ENCODE measurements at regions not wholly inside any gene's neighbourhood (a gene's known extent, or its start where the extent isn't known, plus 50 kb on each side); places are given as distances from the start of the nearest gene placed in this dataset.

GRCh38 chr14:85288041-85288440 lies 241.9 kb upstream of the FLRT2 start (continued):
- TF ChIP-seq ATF2 (CRISPR knock-in tag; IDR thresholded peaks at IDR 0.05; ENCODE audit: borderline replicate concordance, low read depth) (no peak), EMX1 (CRISPR knock-in tag; IDR thresholded peaks at IDR 0.05) (no peak), GRHL2 (CRISPR knock-in tag; IDR thresholded peaks at IDR 0.05; ENCODE audit: insufficient replicate concordance, severe bottlenecking) (no peak), ZNF425 (CRISPR knock-in tag; conservative IDR thresholded peaks at IDR 0.05) (no peak), TP53 (CRISPR knock-in tag; IDR thresholded peaks at IDR 0.05) (no peak), NFE2L1 (CRISPR knock-in tag; IDR thresholded peaks at IDR 0.05) (no peak), RORB (CRISPR knock-in tag; IDR thresholded peaks at IDR 0.05) (no peak), ZBTB43 (CRISPR knock-in tag; IDR thresholded peaks at IDR 0.05) (no peak), ZMAT4 (CRISPR knock-in tag; IDR thresholded peaks at IDR 0.05) (no peak), ZNF263 (CRISPR knock-in tag; IDR thresholded peaks at IDR 0.05; ENCODE audit: low read depth) (no peak), ZBTB21 (CRISPR knock-in tag; IDR thresholded peaks at IDR 0.05; ENCODE audit: borderline replicate concordance) (no peak), SOX15 (CRISPR knock-in tag; IDR thresholded peaks at IDR 0.05) (no peak), PREB (CRISPR knock-in tag; IDR thresholded peaks at IDR 0.05; ENCODE audit: borderline replicate concordance) (no peak), CBFB (CRISPR knock-in tag; IDR thresholded peaks at IDR 0.05; ENCODE audit: low read depth) (no peak), NFYB (CRISPR knock-in tag; conservative IDR thresholded peaks at IDR 0.05; ENCODE audit: low read depth) (no peak)

- no peak for ATAC-seq
- Mint-ChIP-seq H3K36me3 (no peaks in the 10 kb centered on the region), H3K4me3 (no peak overlapping the region), H3K27ac (no peak overlapping the region), H3K27me3 (ENCODE audit: low read depth) (no peaks in the 10 kb centered on the region), H3K9me3 (peaks cover 15% of the 10 kb centered on the region), H3K4me1 (no peaks in the 10 kb centered on the region)
- no peak for DNase-seq (ENCODE audit: low spot score)
- CTCF ChIA-PET: no interaction called here
- TF ChIP-seq ETV6 (CRISPR knock-in tag; IDR thresholded peaks at IDR 0.05) (no peak), CREB1 (CRISPR knock-in tag; IDR thresholded peaks at IDR 0.05) (no peak), NFYB (CRISPR knock-in tag; conservative IDR thresholded peaks at IDR 0.05; ENCODE audit: low read depth) (no peak), RORB (CRISPR knock-in tag; IDR thresholded peaks at IDR 0.05) (no peak), MLX (CRISPR knock-in tag; IDR thresholded peaks at IDR 0.05) (no peak), NR2C2 (CRISPR knock-in tag; IDR thresholded peaks at IDR 0.05) (no peak), ZNF512 (CRISPR knock-in tag; IDR thresholded peaks at IDR 0.05; ENCODE audit: borderline replicate concordance) (no peak), ERG (CRISPR knock-in tag; IDR thresholded peaks at IDR 0.05) (no peak), SP1 (CRISPR knock-in tag; conservative IDR thresholded peaks at IDR 0.05) (no peak), GTF2I (CRISPR knock-in tag; conservative IDR thresholded peaks at IDR 0.05) (no peak), AR (CRISPR knock-in tag; IDR thresholded peaks at IDR 0.05) (no peak)
- POLR2A ChIA-PET: no interaction called here
These were observed 238.2 kb upstream of the FLRT2 start for GRCh38 chr14:85291731-85292130.

All from WTC11 (cell line).